ENCODE measurements at regions not wholly inside any gene's neighbourhood (a gene's known extent, or its start where the extent isn't known, plus 50 kb on each side); places are given as distances from the start of the nearest gene placed in this dataset.

GRCh38 chr1:36743286-36744005 is 260.7 kb upstream of the CSF3R start:
- Histone ChIP-seq H3K4me2 (no peak overlapping the region), H3K9me3 (no peaks in the 10 kb centered on the region), H3K27ac (no peak overlapping the region), H3K4me1 (no peaks in the 10 kb centered on the region), H3K4me3 (no peak overlapping the region)
- WGBS (ENCODE audit: missing lambda C conversion rate): 39% methylated on average over 6 of the region's 6 CpGs
- FAIRE-seq (no peak), DNase-seq (ENCODE audit: low read depth in 1 of 2, low spot score in 1 of 2) (no peak), ATAC-seq (no peak)
- POLR2A ChIA-PET: no interaction called here
- TF ChIP-seq HDAC2 (IDR thresholded peaks at IDR 0.05): no peak
- peak; percentile 57 for TF ChIP-seq USF2 (IDR thresholded peaks at IDR 0.05)
- TF ChIP-seq ZSCAN20 (CRISPR knock-in tag; IDR thresholded peaks at IDR 0.05): no peak
- CTCF ChIA-PET: interaction anchor here (1.5 kb wide), 1 partner anchor 10 kb away, joined by 3 read pairs; no protein-coding TSS in a partner anchor

GRCh38 chr1:36741066-36741465 is 258.4 kb upstream of the CSF3R start:
- WGBS (ENCODE audit: missing lambda C conversion rate): 7% methylated on average over 1 of the region's 1 CpG
- TF ChIP-seq SMC3 (IDR thresholded peaks at IDR 0.05): no peak
- no peak for TF ChIP-seq EHF (CRISPR knock-in tag; IDR thresholded peaks at IDR 0.05)
- TF ChIP-seq JUN (IDR thresholded peaks at IDR 0.05): no peak
- TF ChIP-seq MYC (IDR thresholded peaks at IDR 0.05; ENCODE audit: borderline replicate concordance, low read length): no peak
- TF ChIP-seq CHD4 (IDR thresholded peaks at IDR 0.05; ENCODE audit: borderline replicate concordance): no peak
- TF ChIP-seq HMGXB4 (CRISPR knock-in tag; IDR thresholded peaks at IDR 0.05; ENCODE audit: borderline replicate concordance): no peak
- TF ChIP-seq FOSL2 (IDR thresholded peaks at IDR 0.05): no peak
- no peak for TF ChIP-seq FOSL2 (CRISPR knock-in tag; IDR thresholded peaks at IDR 0.05)
- no peak for TF ChIP-seq HOXB5 (CRISPR knock-in tag; IDR thresholded peaks at IDR 0.05)
- no peak for TF ChIP-seq BHLHE40 (IDR thresholded peaks at IDR 0.05; ENCODE audit: low read depth, low read length)
- no peak for TF ChIP-seq MAZ (IDR thresholded peaks at IDR 0.05; ENCODE audit: borderline replicate concordance, low read depth, low read length)
- no peak for TF ChIP-seq HOXB13 (CRISPR knock-in tag; IDR thresholded peaks at IDR 0.05; ENCODE audit: low read depth)
- no peak for TF ChIP-seq FOSB (CRISPR knock-in tag; IDR thresholded peaks at IDR 0.05)
- no peak for TF ChIP-seq E2F6 (IDR thresholded peaks at IDR 0.05; ENCODE audit: borderline replicate concordance, low read depth)
- TF ChIP-seq CEBPB (IDR thresholded peaks at IDR 0.05): no peak
- TF ChIP-seq REST (IDR thresholded peaks at IDR 0.05): no peak
- no peak for TF ChIP-seq HES2 (IDR thresholded peaks at IDR 0.05)
- no peak for TF ChIP-seq USF2 (IDR thresholded peaks at IDR 0.05)
- no peak for TF ChIP-seq CTCF (IDR thresholded peaks at IDR 0.05)
- TF ChIP-seq MAX (IDR thresholded peaks at IDR 0.05): no peak
- no peak overlapping the region for H3K4me3 ChIP-seq
- ChIA-PET POLR2A (no interaction called here), CTCF (interaction anchor here (0.7 kb wide), 1 partner anchor 147 kb away, joined by 3 read pairs; no protein-coding TSS in a partner anchor)
- H3K4me1 ChIP-seq: no peaks in the 10 kb centered on the region
- H3K4me2 ChIP-seq: no peak overlapping the region
- no peaks in the 10 kb centered on the region for H3K9me3 ChIP-seq
- DNase-seq (ENCODE audit: low read depth in 1 of 2, low spot score in 1 of 2) (no peak), FAIRE-seq (no peak), ATAC-seq (no peak)
- H3K27ac ChIP-seq: no peak overlapping the region

Measured in A549 (cell line).